IMR-90 (cell line): ENCODE measurements at regions not wholly inside any gene's neighbourhood (a gene's known extent, or its start where the extent isn't known, plus 50 kb on each side); places are given as distances from the start of the nearest gene placed in this dataset.

ENCODE experiments used
- ATAC-seq: fragments of 200-7000 bp; cut with Tn5 transposase; 2 replicates; pipeline ENCODE4 v1.9.1; 2020; ENCODE audit warnings: low read depth, mild to moderate bottlenecking, moderate library complexity
- BruUV-seq: library from RNA; stranded (reverse); fragments of 400-500 nt; replicated peaks from 2 replicates; lab custom pipeline; 2021; lab: Mats Ljungman, UMichigan
- CTCF ChIA-PET: fragments of 300-600 bp; formaldehyde crosslinking; extraction: SDS; loops from one replicate; lab custom pipeline; 2021; ENCODE audit warnings: antibody characterized with exemption; lab: Yijun Ruan, JAX
- POLR2A ChIA-PET: fragments of 300-600 bp; sonication (Branson Sonifier 250); formaldehyde crosslinking; loops from one replicate; lab custom pipeline; 2022; ENCODE audit warnings: antibody characterized with exemption; ENCODE audit not compliant: unreplicated experiment; lab: Charles Lee
- DNase-seq: peaks from one replicate; pipeline ENCODE4 v3.0.0; 2013
- H2AFZ ChIP-seq: replicated peaks from 2 replicates; pipeline ENCODE3; 2013; ENCODE audit warnings: low read length, mild to moderate bottlenecking; ENCODE audit not compliant: poor library complexity
- H2AK5ac ChIP-seq: 2 replicates; pipeline ENCODE4 v1.6.1; 2013; ENCODE audit warnings: low read depth, low read length, inconsistent platforms
- H2AK9ac ChIP-seq: replicated peaks from 2 replicates; pipeline ENCODE3; 2013; ENCODE audit warnings: mild to moderate bottlenecking, low read depth, low read length, moderate library complexity; ENCODE audit not compliant: poor library complexity
- H2BK120ac ChIP-seq: 2 replicates; pipeline ENCODE4 v1.6.1; 2013; ENCODE audit warnings: low read depth, low read length, inconsistent platforms
- H2BK15ac ChIP-seq: 3 replicates; pipeline ENCODE4 v1.6.1; 2013; ENCODE audit warnings: low read depth, low read length, inconsistent platforms
- H2BK20ac ChIP-seq: 2 replicates; pipeline ENCODE4 v1.6.1; 2013; ENCODE audit warnings: low read depth, mild to moderate bottlenecking, inconsistent platforms, low read length, moderate library complexity
- H2BK5ac ChIP-seq: 2 replicates; pipeline ENCODE4 v1.6.1; 2013; ENCODE audit warnings: mild to moderate bottlenecking, low read depth, low read length, inconsistent platforms; ENCODE audit not compliant: poor library complexity, severe bottlenecking
- H3K14ac ChIP-seq: replicated peaks from 2 replicates; pipeline ENCODE4 v1.6.1; 2013; ENCODE audit warnings: low read depth, low read length, inconsistent platforms
- H3K18ac ChIP-seq: 2 replicates; pipeline ENCODE4 v1.6.1; 2013; ENCODE audit warnings: low read depth, low read length, control low read depth
- H3K23ac ChIP-seq: 2 replicates; pipeline ENCODE4 v1.6.1; 2013; ENCODE audit warnings: low read depth, low read length, inconsistent platforms
- H3K27ac ChIP-seq: 2 replicates; pipeline ENCODE4 v1.5.1; 2013; ENCODE audit warnings: mild to moderate bottlenecking, control low read depth, low read length; ENCODE audit not compliant: insufficient read depth
- H3K27me3 ChIP-seq: 2 replicates; pipeline ENCODE4 v1.6.1; 2013; ENCODE audit warnings: low read length; ENCODE audit not compliant: control insufficient read depth, insufficient read depth
- H3K36me3 ChIP-seq: 2 replicates; pipeline ENCODE4 v1.6.1; 2013; ENCODE audit warnings: low read length, mixed read lengths; ENCODE audit not compliant: control insufficient read depth, insufficient read depth
- H3K4ac ChIP-seq: 2 replicates; pipeline ENCODE4 v1.6.1; 2013; ENCODE audit warnings: low read depth, low read length, inconsistent platforms
- H3K4me1 ChIP-seq: 2 replicates; pipeline ENCODE4 v1.6.1; 2013; ENCODE audit warnings: low read length, mixed read lengths; ENCODE audit not compliant: control insufficient read depth, insufficient read depth
- H3K4me2 ChIP-seq: 2 replicates; pipeline ENCODE4 v1.6.1; 2013; ENCODE audit warnings: low read depth, mild to moderate bottlenecking, control low read depth, low read length, moderate library complexity
- H3K4me3 ChIP-seq: 2 replicates; pipeline ENCODE4 v1.5.1; 2013; ENCODE audit warnings: low read depth, mild to moderate bottlenecking, control low read depth, low read length, moderate library complexity; ENCODE audit not compliant: insufficient read depth
- H3K56ac ChIP-seq: 2 replicates; pipeline ENCODE4 v1.6.1; 2013; ENCODE audit warnings: low read length, inconsistent platforms; ENCODE audit not compliant: insufficient read depth; ENCODE audit errors: extremely low read depth
- H3K79me1 ChIP-seq, 2 experiments: 2 replicates each; pipeline ENCODE4 v1.6.1; 2013; ENCODE audit warnings: low read length in 2 of 2, inconsistent platforms in 1 of 2, low read depth in 1 of 2
- H3K9ac ChIP-seq: 2 replicates; pipeline ENCODE4 v1.6.1; 2013; ENCODE audit warnings: low read depth, low read length, control low read depth
- H3K9me1 ChIP-seq: 2 replicates; pipeline ENCODE4 v1.6.1; 2013; ENCODE audit warnings: low read length, inconsistent platforms; ENCODE audit not compliant: insufficient read depth
- H3K9me3 ChIP-seq: 2 replicates; pipeline ENCODE4 v1.6.1; 2013; ENCODE audit warnings: low read length; ENCODE audit not compliant: control insufficient read depth, insufficient read depth
- H4K20me1 ChIP-seq: 2 replicates; pipeline ENCODE4 v1.6.1; 2013; ENCODE audit warnings: low read length, inconsistent platforms; ENCODE audit not compliant: insufficient read depth
- H4K5ac ChIP-seq: 2 replicates; pipeline ENCODE4 v1.6.1; 2013; ENCODE audit warnings: mild to moderate bottlenecking, low read depth, low read length, control low read depth
- H4K8ac ChIP-seq, 2 experiments: 2 replicates each; pipeline ENCODE4 v1.6.1; 2013; ENCODE audit warnings: low read depth in 2 of 2, low read length in 2 of 2, control low read depth in 1 of 2, inconsistent platforms in 1 of 2
- H4K91ac ChIP-seq: 2 replicates; pipeline ENCODE4 v1.6.1; 2013; ENCODE audit warnings: low read depth, low read length, inconsistent platforms; ENCODE audit not compliant: insufficient read depth
- BHLHE40 ChIP-seq: fragments of 150-350 bp; IDR thresholded peaks from 2 replicates; pipeline ENCODE4 v1.6.1; 2016; ENCODE audit warnings: mild to moderate bottlenecking, low read depth, low read length
- CEBPB ChIP-seq: IDR thresholded peaks from 2 replicates; pipeline ENCODE4 v1.6.1; 2012; ENCODE audit warnings: low read depth, low read length, improper control_type of control experiment
- FOS ChIP-seq: fragments of 150-350 bp; IDR thresholded peaks from 2 replicates; pipeline ENCODE4 v1.6.1; 2016; ENCODE audit warnings: low read depth, low read length
- MAFK ChIP-seq: IDR thresholded peaks from 2 replicates; pipeline ENCODE4 v1.6.1; 2012; ENCODE audit warnings: low read depth, low read length, improper control_type of control experiment
- MAZ ChIP-seq: IDR thresholded peaks from 2 replicates; pipeline ENCODE4 v1.6.1; 2012; ENCODE audit warnings: low read depth, mild to moderate bottlenecking, low read length, improper control_type of control experiment, moderate library complexity, borderline replicate concordance
- MXI1 ChIP-seq: IDR thresholded peaks from 2 replicates; pipeline ENCODE4 v1.6.1; 2012; ENCODE audit warnings: low read depth, mild to moderate bottlenecking, low read length, moderate library complexity, borderline replicate concordance
- POLR2A ChIP-seq: IDR thresholded peaks from 2 replicates; pipeline ENCODE4 v1.6.1; 2012; ENCODE audit warnings: mild to moderate bottlenecking, low read depth, low read length
- RCOR1 ChIP-seq: IDR thresholded peaks from 2 replicates; pipeline ENCODE4 v1.6.1; 2012; ENCODE audit warnings: mild to moderate bottlenecking, low read length, improper control_type of control experiment; ENCODE audit not compliant: insufficient replicate concordance
- RFX5 ChIP-seq: IDR thresholded peaks from 2 replicates; pipeline ENCODE4 v1.8.0; 2012; ENCODE audit warnings: low read depth, mild to moderate bottlenecking, low read length, moderate library complexity
- WGBS, 2 experiments: methylation state at CpG; one replicate each; pipeline versions ENCODE4 v1.1.5 to v1.1.7; 2013; ENCODE audit warnings: missing lambda C conversion rate in 2 of 2; ENCODE audit not compliant: insufficient read length in 1 of 2; ENCODE audit errors: extremely low coverage in 2 of 2; 5-methylcytosine and 5-hydroxymethylcytosine counted together
- dilution Hi-C: fragments of 300-500 bp; cut with HindIII; formaldehyde crosslinking; loops from one replicate; pipeline ENCODE4 v1.14.3; 2018; ENCODE audit warnings: low sequenced_read_pairs; ENCODE audit not compliant: unreplicated experiment
- in situ Hi-C: fragments of 300-500 bp; cut with MboI; formaldehyde crosslinking; loops from 3 replicates; pipeline ENCODE4 v1.14.3; 2019; ENCODE audit warnings: low sequenced_read_pairs, inconsistent platforms, mixed read lengths
- intact Hi-C: fragments of 100-400 bp; cut with micrococcal nuclease; formaldehyde crosslinking; loops from 2 replicates; pipeline ENCODE4 v1.10.0; 2022
- TF ChIP-seq, protein P1 (sequence below): conservative IDR thresholded peaks from 2 replicates; pipeline ENCODE4 v1.5.1; 2012; ENCODE audit warnings: mild to moderate bottlenecking, low read depth, low read length, improper control_type of control experiment
- TF ChIP-seq, protein P2 (sequence below): fragments of 150-350 bp; IDR thresholded peaks from 2 replicates; pipeline ENCODE4 v1.6.1; 2017; ENCODE audit warnings: mild to moderate bottlenecking, antibody characterized with exemption, low read length, low read depth
- TF ChIP-seq, protein P3 (sequence below): fragments of 150-350 bp; IDR thresholded peaks from 2 replicates; pipeline ENCODE4 v1.6.1; 2016; ENCODE audit warnings: low read depth, mild to moderate bottlenecking, low read length, moderate library complexity, borderline replicate concordance

DNA sequence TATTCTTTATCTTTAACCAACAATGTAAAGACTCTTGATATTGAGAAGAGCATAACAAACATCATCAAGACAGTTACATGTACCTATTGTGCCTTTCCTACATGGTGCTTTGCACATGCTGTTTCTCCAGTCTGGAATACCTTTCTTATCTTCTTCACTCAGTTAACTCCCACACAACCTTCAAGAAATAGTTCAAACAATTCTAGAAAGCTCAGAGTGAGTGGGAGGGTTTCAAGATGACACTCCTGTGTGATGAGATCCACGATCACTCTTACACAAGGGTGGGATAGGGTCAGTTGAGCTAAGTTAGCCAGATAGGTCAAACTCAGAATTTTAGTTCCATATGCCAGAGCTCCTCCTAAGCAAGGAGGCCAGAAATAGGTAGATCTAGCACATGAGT, 915.5 kb downstream of the NR2F1-AS1 start:
- Histone ChIP-seq H2BK120ac (no peak overlapping the region), H3K4me2 (no peak overlapping the region), H4K8ac (no peak overlapping the region), H3K4me3 (no peak overlapping the region), H3K18ac (no peak overlapping the region), H2AFZ (no peak overlapping the region), H4K5ac (no peak overlapping the region), H3K27me3 (no peaks in the 10 kb centered on the region), H3K4ac (no peak overlapping the region), H2BK20ac (no peak overlapping the region), H3K9me3 (no peaks in the 10 kb centered on the region), H2AK5ac (no peak overlapping the region), H3K36me3 (no peaks in the 10 kb centered on the region), H3K27ac (no peak overlapping the region), H3K14ac (no peak overlapping the region), H4K20me1 (no peaks in the 10 kb centered on the region), H3K23ac (no peak overlapping the region), H2AK9ac (no peak overlapping the region), H3K9ac (no peak overlapping the region), H2BK5ac (no peak overlapping the region), H3K79me1 (no peaks in the 10 kb centered on the region), H3K9me1 (no peaks in the 10 kb centered on the region), H3K56ac (no peak overlapping the region), H4K91ac (no peak overlapping the region), H3K4me1 (no peaks in the 10 kb centered on the region), H2BK15ac (no peak overlapping the region)
- BruUV-seq, result no TSS peak
- TF ChIP-seq, protein P1, sequence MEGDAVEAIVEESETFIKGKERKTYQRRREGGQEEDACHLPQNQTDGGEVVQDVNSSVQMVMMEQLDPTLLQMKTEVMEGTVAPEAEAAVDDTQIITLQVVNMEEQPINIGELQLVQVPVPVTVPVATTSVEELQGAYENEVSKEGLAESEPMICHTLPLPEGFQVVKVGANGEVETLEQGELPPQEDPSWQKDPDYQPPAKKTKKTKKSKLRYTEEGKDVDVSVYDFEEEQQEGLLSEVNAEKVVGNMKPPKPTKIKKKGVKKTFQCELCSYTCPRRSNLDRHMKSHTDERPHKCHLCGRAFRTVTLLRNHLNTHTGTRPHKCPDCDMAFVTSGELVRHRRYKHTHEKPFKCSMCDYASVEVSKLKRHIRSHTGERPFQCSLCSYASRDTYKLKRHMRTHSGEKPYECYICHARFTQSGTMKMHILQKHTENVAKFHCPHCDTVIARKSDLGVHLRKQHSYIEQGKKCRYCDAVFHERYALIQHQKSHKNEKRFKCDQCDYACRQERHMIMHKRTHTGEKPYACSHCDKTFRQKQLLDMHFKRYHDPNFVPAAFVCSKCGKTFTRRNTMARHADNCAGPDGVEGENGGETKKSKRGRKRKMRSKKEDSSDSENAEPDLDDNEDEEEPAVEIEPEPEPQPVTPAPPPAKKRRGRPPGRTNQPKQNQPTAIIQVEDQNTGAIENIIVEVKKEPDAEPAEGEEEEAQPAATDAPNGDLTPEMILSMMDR, result no peak
- TF ChIP-seq MAZ, result no peak
- TF ChIP-seq FOS, result no peak
- no peak for TF ChIP-seq RFX5
- TF ChIP-seq, protein P2, sequence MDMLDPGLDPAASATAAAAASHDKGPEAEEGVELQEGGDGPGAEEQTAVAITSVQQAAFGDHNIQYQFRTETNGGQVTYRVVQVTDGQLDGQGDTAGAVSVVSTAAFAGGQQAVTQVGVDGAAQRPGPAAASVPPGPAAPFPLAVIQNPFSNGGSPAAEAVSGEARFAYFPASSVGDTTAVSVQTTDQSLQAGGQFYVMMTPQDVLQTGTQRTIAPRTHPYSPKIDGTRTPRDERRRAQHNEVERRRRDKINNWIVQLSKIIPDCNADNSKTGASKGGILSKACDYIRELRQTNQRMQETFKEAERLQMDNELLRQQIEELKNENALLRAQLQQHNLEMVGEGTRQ, result no peak
- no peak for TF ChIP-seq POLR2A
- no peak for TF ChIP-seq MAFK
- TF ChIP-seq BHLHE40, result no peak
- no peak for TF ChIP-seq RCOR1
- no peak for TF ChIP-seq MXI1
- TF ChIP-seq, protein P3, sequence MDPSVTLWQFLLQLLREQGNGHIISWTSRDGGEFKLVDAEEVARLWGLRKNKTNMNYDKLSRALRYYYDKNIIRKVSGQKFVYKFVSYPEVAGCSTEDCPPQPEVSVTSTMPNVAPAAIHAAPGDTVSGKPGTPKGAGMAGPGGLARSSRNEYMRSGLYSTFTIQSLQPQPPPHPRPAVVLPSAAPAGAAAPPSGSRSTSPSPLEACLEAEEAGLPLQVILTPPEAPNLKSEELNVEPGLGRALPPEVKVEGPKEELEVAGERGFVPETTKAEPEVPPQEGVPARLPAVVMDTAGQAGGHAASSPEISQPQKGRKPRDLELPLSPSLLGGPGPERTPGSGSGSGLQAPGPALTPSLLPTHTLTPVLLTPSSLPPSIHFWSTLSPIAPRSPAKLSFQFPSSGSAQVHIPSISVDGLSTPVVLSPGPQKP, result no peak
- TF ChIP-seq CEBPB, result no peak
- dilution Hi-C loops, result no loop called here
- no CpG with 5 or more reads among the region's 1 CpG for WGBS, 2 experiments
- POLR2A ChIA-PET, result no interaction called here
- ATAC-seq (no peak), DNase-seq (no peak)
- intact Hi-C loops, result no loop called here
- in situ Hi-C loops, result no loop called here
- CTCF ChIA-PET, result interaction anchor here (0.6 kb wide), 1 partner anchor 1028 kb away, joined by 3 read pairs; no protein-coding TSS in a partner anchor
